GM18508 (cell line): ENCODE measurements at regions not wholly inside any gene's neighbourhood (a gene's known extent, or its start where the extent isn't known, plus 50 kb on each side); places are given as distances from the start of the nearest gene placed in this dataset.

Source experiments
- ATAC-seq: cut with Tn5 transposase; IDR thresholded peaks from one replicate; pipeline ENCODE4 v1.9.1; 2021; ENCODE audit warnings: moderate number of reproducible peaks; ENCODE audit not compliant: insufficient read depth, unreplicated experiment

DNA sequence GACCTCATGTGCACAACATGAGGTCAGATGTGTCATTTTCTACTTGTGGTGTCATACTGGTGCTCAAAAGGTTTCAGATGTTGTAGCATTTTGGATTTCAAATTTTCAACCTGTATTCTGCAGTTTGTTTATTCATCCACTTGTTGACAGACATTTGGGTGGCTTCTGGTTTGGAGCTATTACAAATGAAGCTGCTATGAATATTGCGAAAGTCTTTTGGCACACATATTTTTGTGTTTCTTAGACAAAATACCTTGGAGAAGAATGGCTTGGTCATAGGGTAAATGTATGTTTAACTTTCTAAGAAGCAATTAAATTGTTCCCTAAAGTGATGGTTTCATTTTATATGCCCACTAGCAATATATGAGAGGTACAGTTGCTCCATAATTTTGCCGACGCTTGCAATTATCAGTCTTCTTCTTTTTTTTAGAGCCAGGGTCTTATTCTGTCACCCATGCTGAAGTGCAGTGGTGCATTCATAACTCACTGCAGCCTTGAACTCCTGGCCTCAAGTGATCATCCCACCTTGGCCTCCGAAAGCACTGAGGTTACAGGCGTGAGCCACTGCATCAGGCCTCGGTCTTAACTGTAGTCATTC lies 70.7 kb upstream of the TRPC7 start:
- no peak for ATAC-seq

DNA sequence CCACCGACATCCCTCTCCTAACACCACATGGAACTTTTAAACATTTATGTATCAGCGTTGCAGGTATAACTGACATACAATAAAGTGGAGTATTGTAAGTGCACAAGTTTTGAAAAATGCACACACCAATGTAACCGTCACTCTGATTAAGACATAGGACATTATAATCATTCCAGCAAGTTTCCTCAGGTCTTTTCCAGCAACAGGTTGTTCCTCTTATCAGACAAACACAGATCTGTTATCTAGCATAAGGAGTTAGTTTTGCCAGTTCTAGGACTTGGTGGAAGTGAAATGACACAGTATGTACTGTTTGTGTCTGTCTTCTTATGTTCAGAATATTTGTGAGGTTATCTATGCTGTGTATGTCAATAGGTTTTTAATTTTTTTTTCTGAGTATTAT lies 69.5 kb upstream of the TRPC7 start:
- no peak for ATAC-seq

DNA sequence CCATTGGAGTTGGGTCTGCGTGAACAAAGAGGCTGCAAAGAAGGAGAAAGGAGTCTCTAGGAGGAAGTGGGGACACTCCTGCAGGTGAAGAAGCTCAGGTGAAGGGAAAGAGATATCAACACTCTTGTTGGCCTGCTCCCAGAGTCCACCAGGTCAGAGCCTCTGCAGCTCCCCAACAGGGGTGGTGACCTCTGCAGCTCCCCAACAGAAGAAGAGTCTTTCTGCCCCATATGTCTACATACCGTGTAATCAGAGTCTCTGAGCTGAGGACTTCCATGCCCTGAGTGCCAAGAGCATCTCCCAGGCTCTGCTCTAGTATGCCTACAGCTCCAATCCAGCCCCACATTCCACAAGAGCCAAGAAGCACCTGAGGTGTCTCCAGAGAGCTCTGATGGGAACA lies 67.4 kb upstream of the TRPC7 start:
- ATAC-seq: no peak

GRCh38 chr5:136430081-136430480 lies 64.7 kb upstream of the TRPC7 start:
- ATAC-seq: no peak

DNA sequence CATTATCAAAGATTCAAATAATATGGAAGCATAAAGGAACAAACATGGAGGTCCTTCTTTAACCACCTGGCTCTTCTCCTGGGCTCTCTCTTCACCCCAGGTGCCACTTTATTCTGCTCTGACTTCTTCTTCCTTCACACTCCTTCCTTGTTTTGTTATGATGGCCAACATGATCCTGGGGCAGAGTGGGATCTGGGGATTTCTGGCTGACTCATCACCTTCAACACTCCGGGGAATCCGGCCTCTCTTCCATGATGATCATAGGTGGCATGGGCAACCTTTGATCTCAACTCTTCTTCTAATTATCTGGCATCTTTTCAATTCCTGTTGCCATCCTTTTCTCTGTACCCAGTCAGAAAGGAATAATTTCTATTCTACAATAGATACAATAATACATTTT lies 62.1 kb upstream of the TRPC7 start:
- ATAC-seq: no peak

DNA sequence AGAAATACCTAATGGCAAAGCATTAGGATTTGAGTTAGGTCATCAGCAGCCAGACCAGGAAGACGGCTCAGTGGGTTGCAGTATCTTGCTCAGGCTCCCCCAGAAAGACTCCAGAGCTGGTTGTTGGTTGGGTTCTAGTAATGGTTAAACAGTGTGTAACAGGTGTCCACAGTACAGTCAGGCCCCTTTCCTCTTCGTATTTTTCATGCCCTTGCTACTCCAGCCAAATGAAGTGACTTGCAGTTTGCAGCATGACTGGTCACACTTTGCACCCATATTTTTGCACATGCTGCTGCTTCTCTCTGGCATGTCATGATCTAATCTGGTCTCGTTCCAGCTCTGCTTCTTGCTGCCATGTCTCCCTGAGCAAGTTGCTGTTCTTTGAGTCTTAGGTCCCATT lies 60.6 kb upstream of the TRPC7 start:
- ATAC-seq: no peak

GRCh38 chr5:136424835-136425584 lies 59.7 kb upstream of the TRPC7 start:
- ATAC-seq: no peak

DNA sequence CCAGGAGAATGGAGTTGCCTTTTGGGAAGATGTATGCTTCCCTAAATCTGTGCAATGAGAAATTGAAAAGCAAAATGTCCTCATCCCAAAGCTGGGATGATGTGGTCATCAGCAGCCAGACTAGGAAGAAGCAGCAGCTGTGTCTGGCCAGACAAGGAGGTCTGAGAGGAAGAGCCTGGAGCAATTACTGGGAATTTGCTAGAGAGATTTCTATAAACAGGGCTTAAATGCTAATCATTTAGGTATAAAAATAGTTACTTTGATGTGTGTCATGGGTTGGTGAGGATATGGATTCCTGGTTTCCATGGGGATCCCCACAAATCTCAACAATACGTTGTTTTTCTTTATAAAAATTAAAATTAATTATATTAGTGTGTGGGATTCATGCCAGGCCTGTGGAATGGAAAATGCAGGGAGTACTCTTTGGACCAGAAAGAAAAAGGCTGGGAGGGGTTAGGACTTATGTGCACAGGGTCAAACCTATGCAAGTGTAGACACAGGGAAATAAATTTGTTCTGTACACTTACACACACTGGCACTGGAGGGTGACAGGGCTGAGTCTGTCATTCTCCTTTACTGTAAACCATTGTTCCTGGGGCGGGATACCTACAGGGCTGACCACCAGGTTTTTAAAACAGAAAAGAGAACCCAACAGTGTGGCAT lies 58.7 kb upstream of the TRPC7 start:
- ATAC-seq: no peak

DNA sequence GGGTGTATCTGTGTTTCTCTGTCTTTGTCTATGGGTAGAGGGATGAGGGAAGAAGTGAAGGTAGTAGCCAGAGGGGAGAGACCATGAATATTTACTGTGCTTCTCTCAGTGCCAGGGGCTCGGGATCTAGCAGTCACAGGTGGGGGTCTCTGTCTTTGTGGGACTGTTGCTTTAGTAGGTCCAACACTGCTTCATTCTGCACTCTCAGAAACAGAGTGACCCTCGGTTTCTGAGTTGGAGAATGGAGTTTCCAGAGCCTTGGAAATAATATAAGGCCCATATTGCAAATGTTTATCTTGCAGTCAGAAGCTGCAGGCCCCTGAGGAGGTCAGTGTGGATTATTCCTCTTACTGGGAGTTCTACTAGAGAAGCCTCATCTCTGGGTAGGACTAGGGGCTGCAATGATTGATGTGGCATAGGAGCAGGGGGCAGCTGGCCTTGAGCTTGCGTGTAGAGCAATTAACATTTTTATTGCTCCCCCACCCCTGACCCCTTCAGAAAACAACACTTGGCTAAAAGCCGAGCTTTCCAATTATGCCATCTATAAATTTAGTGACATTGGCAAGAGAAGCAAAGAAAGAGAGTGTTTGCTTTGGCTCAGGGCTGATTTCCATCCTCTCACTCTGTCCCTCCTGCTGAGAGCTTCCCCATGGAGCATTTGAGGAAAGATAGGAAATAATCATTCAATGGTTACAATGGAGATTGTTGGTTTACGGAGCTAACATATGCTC lies 55.0 kb upstream of the TRPC7 start:
- ATAC-seq: no peak

GRCh38 chr5:136418301-136418700 lies 53.0 kb upstream of the TRPC7 start:
- no peak for ATAC-seq
